ENCODE measurements at regions not wholly inside any gene's neighbourhood (a gene's known extent, or its start where the extent isn't known, plus 50 kb on each side); places are given as distances from the start of the nearest gene placed in this dataset.

- TF ChIP-seq CTCF (IDR thresholded peaks at IDR 0.05) (no peak), POLR2A (IDR thresholded peaks at IDR 0.05) (no peak)
Observed at GRCh38 chr2:41142478-41142877, 690.6 kb upstream of the SLC8A1 start.

Measured in esophagus squamous epithelium (tissue), 4 donors.